ENCODE measurements at regions not wholly inside any gene's neighbourhood (a gene's known extent, or its start where the extent isn't known, plus 50 kb on each side); places are given as distances from the start of the nearest gene placed in this dataset.
"Not testable (repeated sequence)": the region's sequence is repeated elsewhere in the genome, so short reads cannot be mapped to it uniquely, and the experiment has no call there.

GRCh38 chr4:126664839-126665238 lies 967.9 kb upstream of the INTU start:
- Histone ChIP-seq H3K9ac (ENCODE audit: low read length) (no peak overlapping the region), H3K27ac (ENCODE audit: low read length in 2 of 2) (no peak overlapping the region), H3K9me3 (ENCODE audit: control extremely low read depth in 1 of 3, control insufficient read depth in 2 of 3, insufficient read depth in 1 of 3, low read length in 2 of 3) (peaks cover 0 to 1% (median 0%) of the 10 kb centered on the region in 3 donors), H3K4me1 (ENCODE audit: control insufficient read depth in 2 of 2, insufficient read depth in 2 of 2, low read length in 2 of 2) (no peaks in the 10 kb centered on the region), H4K20me1 (ENCODE audit: control insufficient read depth, insufficient read depth, low read length, poor library complexity, severe bottlenecking) (no peaks in the 10 kb centered on the region), H3K4me2 (replicated peaks; ENCODE audit: low read depth, low read length, poor library complexity, severe bottlenecking) (no peak overlapping the region), H3K36me3 (replicated peaks in 1 of 2; ENCODE audit: control extremely low read depth in 1 of 2, control insufficient read depth in 1 of 2, extremely low read depth in 1 of 2, insufficient read depth in 2 of 2, low read length in 1 of 2) (no peaks in the 10 kb centered on the region), H3K27me3 (replicated peaks in 1 of 4; ENCODE audit: control extremely low read depth in 1 of 4, control insufficient read depth in 3 of 4, insufficient read depth in 4 of 4, low read length in 3 of 4) (no peaks in the 10 kb centered on the region), H2AFZ (ENCODE audit: insufficient read depth, low read depth, low read length, poor library complexity, severe bottlenecking) (no peak overlapping the region), H3K79me2 (ENCODE audit: control insufficient read depth, insufficient read depth, low read length) (no peaks in the 10 kb centered on the region), H3K4me3 (ENCODE audit: control extremely low read depth in 1 of 5, extremely low read depth in 1 of 5, insufficient read depth in 1 of 5, low read depth in 2 of 5, low read length in 4 of 5) (no peak overlapping the region)
- Mint-ChIP-seq H3K9me3 (ENCODE audit: insufficient read depth) (no peaks in the 10 kb centered on the region), H3K4me3 (no peak overlapping the region), H3K27me3 (no peaks in the 10 kb centered on the region), H3K4me1 (no peaks in the 10 kb centered on the region), H3K27ac (no peak overlapping the region)
- CTCF ChIA-PET, result no interaction called here
- no CpG with 5 or more reads among the region's 1 CpG for WGBS (ENCODE audit: insufficient coverage)
- TF ChIP-seq EZH2 (IDR thresholded peaks at IDR 0.05; ENCODE audit: borderline replicate concordance, insufficient read depth, low read depth, low read length, poor library complexity, severe bottlenecking), result no peak
- TF ChIP-seq CTCF (IDR thresholded peaks at IDR 0.05), result no peak
- ATAC-seq (ENCODE audit: low read depth) (no peak), DNase-seq (no peak)
- intact Hi-C loops (cut with micrococcal nuclease), result no loop called here
- POLR2A ChIA-PET, result no interaction called here

- H3K9me3 Mint-ChIP-seq (ENCODE audit: insufficient read depth), result not testable (repeated sequence)
- WGBS (ENCODE audit: insufficient coverage), result 79% methylated on average over 5 of the region's 5 CpGs
- POLR2A ChIA-PET, result interaction anchor here (0.6 kb wide), 1 partner anchor 693 kb away, joined by 3 read pairs; no protein-coding TSS in a partner anchor
Measured at GRCh38 chr4:126670038-126670437, 962.7 kb upstream of the INTU start.

More at GRCh38 chr4:126670038-126670437, 962.7 kb upstream of the INTU start:
- DNase-seq; H3K9me3 ChIP-seq (ENCODE audit: control extremely low read depth in 1 of 3, control insufficient read depth in 2 of 3, insufficient read depth in 1 of 3, low read length in 2 of 3); H3K27ac ChIP-seq (ENCODE audit: low read length in 2 of 2); H3K27me3 Mint-ChIP-seq; H3K4me1 Mint-ChIP-seq; H3K4me1 ChIP-seq (ENCODE audit: control insufficient read depth in 2 of 2, insufficient read depth in 2 of 2, low read length in 2 of 2); H3K4me2 ChIP-seq (replicated peaks; ENCODE audit: low read depth, low read length, poor library complexity, severe bottlenecking); intact Hi-C loops (cut with micrococcal nuclease); H3K4me3 ChIP-seq (ENCODE audit: control extremely low read depth in 1 of 5, extremely low read depth in 1 of 5, insufficient read depth in 1 of 5, low read depth in 2 of 5, low read length in 4 of 5); CTCF ChIA-PET; H3K36me3 ChIP-seq (replicated peaks in 1 of 2; ENCODE audit: control extremely low read depth in 1 of 2, control insufficient read depth in 1 of 2, extremely low read depth in 1 of 2, insufficient read depth in 2 of 2, low read length in 1 of 2); H3K27me3 ChIP-seq (replicated peaks in 1 of 4; ENCODE audit: control extremely low read depth in 1 of 4, control insufficient read depth in 3 of 4, insufficient read depth in 4 of 4, low read length in 3 of 4); H3K9ac ChIP-seq (ENCODE audit: low read length); H3K4me3 Mint-ChIP-seq; H3K79me2 ChIP-seq (ENCODE audit: control insufficient read depth, insufficient read depth, low read length); H2AFZ ChIP-seq (ENCODE audit: insufficient read depth, low read depth, low read length, poor library complexity, severe bottlenecking); H3K27ac Mint-ChIP-seq; H4K20me1 ChIP-seq (ENCODE audit: control insufficient read depth, insufficient read depth, low read length, poor library complexity, severe bottlenecking); ATAC-seq (ENCODE audit: low read depth): not testable (repeated sequence)

Data from B cell (primary cell).